Gastroesophageal sphincter (tissue), 4 donors: ENCODE measurements at regions not wholly inside any gene's neighbourhood (a gene's known extent, or its start where the extent isn't known, plus 50 kb on each side); places are given as distances from the start of the nearest gene placed in this dataset.

Experiments used
- ATAC-seq: fragments of 150-250 bp; one replicate; pipeline ENCODE4 v1.9.1; 2016; ENCODE audit warnings: mild to moderate bottlenecking, moderate library complexity
- H3K27ac ChIP-seq, 4 donors: fragments of 200-600 bp; sonication (generic) in 3 of 4; 1 replicate in 3 of 4; 2 replicates in 1 of 4; pipeline ENCODE4 v1.5.1; 2016 to 2019
- H3K27me3 ChIP-seq: fragments of 200-600 bp; sonication (generic); one replicate; pipeline ENCODE4 v1.5.1; 2019
- H3K36me3 ChIP-seq, 2 donors: fragments of 200-600 bp; sonication (generic); one replicate each; pipeline ENCODE4 v1.5.1; 2019; ENCODE audit warnings: control low read depth in 1 of 2
- H3K4me1 ChIP-seq, 3 donors: fragments of 200-600 bp; sonication (generic); 1 replicate in 2 of 3; 2 replicates in 1 of 3; pipeline ENCODE4 v1.5.1; 2016 to 2019; ENCODE audit warnings: control low read depth in 2 of 3
- H3K4me3 ChIP-seq, 2 donors: fragments of 200-600 bp; sonication (generic); one replicate each; pipeline ENCODE4 v1.5.1; 2019; ENCODE audit warnings: mild to moderate bottlenecking in 1 of 2, moderate library complexity in 1 of 2
- H3K9me3 ChIP-seq, 3 donors: fragments of 200-600 bp; sonication (generic); one replicate each; pipeline ENCODE4 v1.5.1; 2017 to 2019; ENCODE audit warnings: control low read depth in 2 of 3
- EP300 ChIP-seq: sonication (generic); formaldehyde crosslinking; IDR thresholded peaks from one replicate; pipeline ENCODE4 v1.6.1; 2017; ENCODE audit warnings: antibody characterized with exemption, mild to moderate bottlenecking
- POLR2A ChIP-seq, 2 donors: fragments of 450-650 bp; IDR thresholded peaks; one replicate each; pipeline ENCODE4 v1.6.1; 2017; ENCODE audit warnings: antibody characterized with exemption in 2 of 2, mild to moderate bottlenecking in 2 of 2, moderate library complexity in 1 of 2
- POLR2AphosphoS5 ChIP-seq: sonication (generic); formaldehyde crosslinking; IDR thresholded peaks from one replicate; pipeline ENCODE4 v1.6.1; 2017; ENCODE audit warnings: antibody characterized with exemption
- WGBS, 2 donors: methylation state at CpG; one replicate each; pipeline ENCODE4 v1.1.5; 2018; ENCODE audit warnings: low coverage in 1 of 2; 5-methylcytosine and 5-hydroxymethylcytosine counted together
- TF ChIP-seq, protein P1 (sequence below), 4 experiments: fragments of 200-600 bp in 2 of 4; fragments of 450-650 bp in 2 of 4; sonication (generic) in 1 of 4; IDR thresholded peaks; one replicate each; pipeline ENCODE4 v1.5.1; 2017 to 2019; ENCODE audit warnings: antibody characterized with exemption in 4 of 4, mild to moderate bottlenecking in 2 of 4, moderate library complexity in 2 of 4

DNA sequence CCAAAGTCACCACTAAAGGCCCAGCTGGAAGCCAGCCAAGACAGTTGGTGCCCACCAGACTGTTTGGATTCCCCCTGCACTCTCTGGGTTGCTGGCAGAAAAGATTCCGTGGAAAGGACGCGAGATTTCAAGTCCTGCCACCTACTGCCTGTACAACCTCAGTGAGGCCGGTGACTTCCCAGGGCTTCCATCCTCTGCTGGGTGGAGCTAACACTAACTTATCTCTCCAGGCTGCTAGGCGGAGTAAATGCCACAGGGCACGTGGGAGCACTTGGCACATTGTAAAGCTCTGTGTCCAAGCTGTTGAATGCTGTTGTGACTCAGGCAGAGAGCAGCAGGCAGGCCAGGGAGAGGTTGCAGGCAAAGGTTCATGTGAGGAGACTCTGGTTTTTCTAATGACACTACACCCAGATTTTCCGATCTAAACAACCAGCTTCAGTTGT is 50.9 kb upstream of the CDON start:
- Histone ChIP-seq H3K27ac (peak overlapping the region; percentile 85 to 88 (median 86)), H3K36me3 (no peaks in the 10 kb centered on the region), H3K9me3 (no peaks in the 10 kb centered on the region), H3K27me3 (no peaks in the 10 kb centered on the region), H3K4me3 (no peak overlapping the region), H3K4me1 (peaks cover 22 to 75% (median 36%) of the 10 kb centered on the region in 3 donors)
- 20 to 41% methylated on average over 1 to 4 of the region's 7 CpGs for WGBS, 2 donors
- no peak for TF ChIP-seq EP300
- TF ChIP-seq, protein P1, sequence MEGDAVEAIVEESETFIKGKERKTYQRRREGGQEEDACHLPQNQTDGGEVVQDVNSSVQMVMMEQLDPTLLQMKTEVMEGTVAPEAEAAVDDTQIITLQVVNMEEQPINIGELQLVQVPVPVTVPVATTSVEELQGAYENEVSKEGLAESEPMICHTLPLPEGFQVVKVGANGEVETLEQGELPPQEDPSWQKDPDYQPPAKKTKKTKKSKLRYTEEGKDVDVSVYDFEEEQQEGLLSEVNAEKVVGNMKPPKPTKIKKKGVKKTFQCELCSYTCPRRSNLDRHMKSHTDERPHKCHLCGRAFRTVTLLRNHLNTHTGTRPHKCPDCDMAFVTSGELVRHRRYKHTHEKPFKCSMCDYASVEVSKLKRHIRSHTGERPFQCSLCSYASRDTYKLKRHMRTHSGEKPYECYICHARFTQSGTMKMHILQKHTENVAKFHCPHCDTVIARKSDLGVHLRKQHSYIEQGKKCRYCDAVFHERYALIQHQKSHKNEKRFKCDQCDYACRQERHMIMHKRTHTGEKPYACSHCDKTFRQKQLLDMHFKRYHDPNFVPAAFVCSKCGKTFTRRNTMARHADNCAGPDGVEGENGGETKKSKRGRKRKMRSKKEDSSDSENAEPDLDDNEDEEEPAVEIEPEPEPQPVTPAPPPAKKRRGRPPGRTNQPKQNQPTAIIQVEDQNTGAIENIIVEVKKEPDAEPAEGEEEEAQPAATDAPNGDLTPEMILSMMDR (IDR thresholded peaks at IDR 0.05): peak in 2 of 4 experiments; percentile 27 to 31
- TF ChIP-seq POLR2AphosphoS5: peak; percentile 98
- no peak for TF ChIP-seq POLR2A (IDR thresholded peaks at IDR 0.05)
- ATAC-seq: peak; percentile 90

DNA sequence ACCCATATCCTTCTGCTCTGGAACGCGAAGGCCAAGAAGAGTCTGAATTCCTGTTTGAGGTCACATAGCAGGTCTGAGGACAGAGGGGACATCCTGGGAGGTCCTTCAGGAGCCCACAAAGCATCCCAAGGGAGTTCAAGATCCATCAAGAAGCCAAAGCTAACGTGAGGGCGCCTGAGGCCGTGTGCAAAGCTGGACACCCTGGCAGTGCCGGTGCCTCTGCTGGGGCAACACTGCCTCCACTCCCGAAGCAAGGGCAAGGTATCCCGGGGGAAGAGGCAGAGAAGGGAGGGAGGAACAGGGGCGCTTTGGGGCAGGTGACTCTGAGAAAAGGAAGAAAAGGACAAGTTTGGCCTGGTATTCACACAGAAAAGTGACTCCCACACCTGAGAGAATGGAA is 50.3 kb upstream of the CDON start:
- peaks cover 22 to 75% (median 36%) of the 10 kb centered on the region in 3 donors for H3K4me1 ChIP-seq
- no peak overlapping the region for H3K4me3 ChIP-seq
- H3K9me3 ChIP-seq: no peaks in the 10 kb centered on the region
- ATAC-seq: no peak
- TF ChIP-seq POLR2A (IDR thresholded peaks at IDR 0.05) (no peak), EP300 (no peak), POLR2AphosphoS5 (no peak)
- TF ChIP-seq, protein P1 (IDR thresholded peaks at IDR 0.05): no peak
- H3K36me3 ChIP-seq: no peaks in the 10 kb centered on the region
- WGBS, 2 donors: 65 to 80% methylated on average over 2 to 4 of the region's 9 CpGs
- peak overlapping the region; percentile 11 to 88 (median 85) for H3K27ac ChIP-seq
- H3K27me3 ChIP-seq: no peaks in the 10 kb centered on the region

DNA sequence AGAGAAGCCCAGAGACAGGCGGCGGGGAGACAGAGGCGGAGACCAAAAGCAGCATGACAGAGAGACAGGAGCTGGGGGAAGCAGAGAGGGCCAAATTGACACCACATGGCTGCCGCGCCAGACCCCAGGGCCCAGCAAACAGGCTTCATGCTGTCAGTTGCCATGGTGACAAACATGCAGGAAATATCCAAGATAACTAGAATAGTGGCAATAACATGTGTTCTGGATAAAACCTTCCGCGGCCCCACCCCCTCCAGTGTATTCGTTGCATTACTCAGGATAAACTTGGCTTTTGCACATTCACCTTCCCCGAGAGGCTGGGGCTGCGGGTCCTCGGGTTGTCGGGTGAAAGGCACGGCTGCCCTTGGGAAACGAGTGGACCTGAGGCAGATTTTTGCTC is 49.9 kb upstream of the CDON start:
- Histone ChIP-seq H3K4me1 (peaks cover 22 to 75% (median 36%) of the 10 kb centered on the region in 3 donors), H3K36me3 (no peaks in the 10 kb centered on the region), H3K27me3 (no peaks in the 10 kb centered on the region), H3K9me3 (no peaks in the 10 kb centered on the region), H3K27ac (peak overlapping the region; percentile 11 to 88 (median 85)), H3K4me3 (no peak overlapping the region)
- WGBS, 2 donors: 50 to 54% methylated on average over 8 to 9 of the region's 14 CpGs
- ATAC-seq: no peak
- TF ChIP-seq POLR2A (IDR thresholded peaks at IDR 0.05) (no peak), POLR2AphosphoS5 (no peak), EP300 (no peak)
- TF ChIP-seq, protein P1 (IDR thresholded peaks at IDR 0.05): no peak
